ENCODE measurements at regions not wholly inside any gene's neighbourhood (a gene's known extent, or its start where the extent isn't known, plus 50 kb on each side); places are given as distances from the start of the nearest gene placed in this dataset.
A peak's percentile ranks its signal among the peaks of the same experiment; 100 is the strongest.

GRCh38 chr1:188689542-188689941 is 1788.1 kb downstream of the BRINP3 start:
- no peak for DNase-seq
- no peaks in the 10 kb centered on the region for H3K79me2 ChIP-seq (ENCODE audit: insufficient read depth)
- TF ChIP-seq EZH2 (IDR thresholded peaks at IDR 0.05; ENCODE audit: insufficient read depth, poor library complexity, severe bottlenecking): no peak
- no peak for TF ChIP-seq EZH2phosphoT487 (IDR thresholded peaks at IDR 0.05; ENCODE audit: insufficient read depth, low read depth)
- H4K20me1 ChIP-seq (ENCODE audit: insufficient read depth): no peaks in the 10 kb centered on the region
- H3K9me2 ChIP-seq (ENCODE audit: insufficient read depth): no peaks in the 10 kb centered on the region
- H3K9ac ChIP-seq: no peak overlapping the region
- in situ Hi-C loops (cut with MboI): no loop called here
- no peaks in the 10 kb centered on the region for H3F3A ChIP-seq (ENCODE audit: insufficient read depth)
- no peaks in the 10 kb centered on the region for H3K4me1 ChIP-seq (ENCODE audit: insufficient read depth)
- H3K27ac ChIP-seq: no peak overlapping the region
- H3K36me3 ChIP-seq (ENCODE audit: low read depth): no peaks in the 10 kb centered on the region
- no peaks in the 10 kb centered on the region for H3K27me3 ChIP-seq (replicated peaks; ENCODE audit: insufficient read depth)
- H3K4me3 ChIP-seq: no peak overlapping the region
- no peaks in the 10 kb centered on the region for H3K9me3 ChIP-seq (ENCODE audit: low read depth)
- WGBS, 2 experiments (ENCODE audit: low coverage in 1 of 2, low lambda C conversion rate in 2 of 2, missing lambda C conversion rate in 2 of 2): 38 to 44% methylated on average over 4 of the region's 4 CpGs
- H2AFZ ChIP-seq: no peak overlapping the region
- H3K4me2 ChIP-seq (ENCODE audit: unreplicated experiment): no peak overlapping the region

DNA sequence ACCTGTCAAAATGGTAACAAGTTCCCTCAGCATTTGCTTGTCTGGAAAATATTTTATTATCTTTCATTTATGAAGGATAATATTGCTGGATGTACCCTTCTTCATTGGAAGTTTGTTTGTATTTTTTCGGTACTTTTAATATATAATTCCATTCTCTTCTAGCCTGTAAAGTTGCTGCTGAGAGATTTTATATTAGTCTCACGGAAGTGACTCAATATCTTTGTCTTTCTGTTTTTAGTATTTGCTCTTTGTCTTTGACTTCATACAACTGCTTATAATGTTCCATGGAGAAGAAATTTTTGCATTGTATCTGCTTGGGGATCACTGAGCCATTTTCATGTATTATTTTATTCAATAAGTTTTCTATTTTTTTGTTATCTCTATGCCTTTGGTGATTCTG is 1777.5 kb downstream of the BRINP3 start:
- Histone ChIP-seq H3K4me3 (no peak overlapping the region), H3K27ac (no peak overlapping the region), H3K4me1 (ENCODE audit: insufficient read depth) (no peaks in the 10 kb centered on the region), H3K9me3 (ENCODE audit: low read depth) (no peaks in the 10 kb centered on the region), H3F3A (ENCODE audit: insufficient read depth) (no peaks in the 10 kb centered on the region), H4K20me1 (ENCODE audit: insufficient read depth) (no peaks in the 10 kb centered on the region), H3K27me3 (replicated peaks; ENCODE audit: insufficient read depth) (no peaks in the 10 kb centered on the region), H3K36me3 (ENCODE audit: low read depth) (no peaks in the 10 kb centered on the region), H2AFZ (no peak overlapping the region), H3K9me2 (ENCODE audit: insufficient read depth) (no peaks in the 10 kb centered on the region), H3K4me2 (ENCODE audit: unreplicated experiment) (no peak overlapping the region), H3K9ac (no peak overlapping the region), H3K79me2 (ENCODE audit: insufficient read depth) (no peaks in the 10 kb centered on the region)
- no peak for DNase-seq
- WGBS, 2 experiments (ENCODE audit: low coverage in 1 of 2, low lambda C conversion rate in 2 of 2, missing lambda C conversion rate in 2 of 2): 25 to 36% methylated on average over 2 of the region's 2 CpGs
- no peak for TF ChIP-seq EZH2 (IDR thresholded peaks at IDR 0.05; ENCODE audit: insufficient read depth, poor library complexity, severe bottlenecking)
- no peak for TF ChIP-seq EZH2phosphoT487 (IDR thresholded peaks at IDR 0.05; ENCODE audit: insufficient read depth, low read depth)
- in situ Hi-C loops (cut with MboI): no loop called here

DNA sequence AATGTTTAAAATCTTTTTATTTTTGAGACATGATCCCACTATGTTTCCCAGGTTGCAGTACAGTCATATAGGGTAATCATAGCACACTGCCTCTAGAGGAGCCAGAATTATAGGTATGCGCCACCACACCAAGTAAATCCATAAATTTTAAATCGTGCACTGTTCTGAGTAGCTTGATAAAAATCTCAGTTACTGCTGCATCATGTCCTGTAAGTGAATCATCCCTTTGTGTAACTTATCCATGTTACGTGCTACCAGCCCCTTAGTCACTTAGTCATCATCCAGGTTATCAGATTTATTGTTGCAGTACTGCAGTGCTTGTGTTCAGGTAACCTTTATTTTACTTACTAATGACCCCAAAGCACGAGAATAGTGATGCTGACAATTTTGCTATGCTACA is 1770.9 kb downstream of the BRINP3 start:
- Histone ChIP-seq H4K20me1 (ENCODE audit: insufficient read depth) (no peaks in the 10 kb centered on the region), H3K27me3 (replicated peaks; ENCODE audit: insufficient read depth) (no peaks in the 10 kb centered on the region), H3K27ac (no peak overlapping the region), H3K9me3 (ENCODE audit: low read depth) (no peaks in the 10 kb centered on the region), H3K9me2 (ENCODE audit: insufficient read depth) (no peaks in the 10 kb centered on the region), H3F3A (ENCODE audit: insufficient read depth) (no peaks in the 10 kb centered on the region), H3K4me2 (ENCODE audit: unreplicated experiment) (no peak overlapping the region), H3K4me3 (no peak overlapping the region), H2AFZ (no peak overlapping the region), H3K4me1 (ENCODE audit: insufficient read depth) (no peaks in the 10 kb centered on the region), H3K9ac (no peak overlapping the region), H3K79me2 (ENCODE audit: insufficient read depth) (no peaks in the 10 kb centered on the region), H3K36me3 (ENCODE audit: low read depth) (no peaks in the 10 kb centered on the region)
- WGBS, 2 experiments (ENCODE audit: low coverage in 1 of 2, low lambda C conversion rate in 2 of 2, missing lambda C conversion rate in 2 of 2): 27 to 30% methylated on average over 4 of the region's 4 CpGs
- TF ChIP-seq EZH2 (IDR thresholded peaks at IDR 0.05; ENCODE audit: insufficient read depth, poor library complexity, severe bottlenecking) (no peak), EZH2phosphoT487 (IDR thresholded peaks at IDR 0.05; ENCODE audit: insufficient read depth, low read depth) (no peak)
- in situ Hi-C loops (cut with MboI): no loop called here
- DNase-seq: peak; percentile 4

DNA sequence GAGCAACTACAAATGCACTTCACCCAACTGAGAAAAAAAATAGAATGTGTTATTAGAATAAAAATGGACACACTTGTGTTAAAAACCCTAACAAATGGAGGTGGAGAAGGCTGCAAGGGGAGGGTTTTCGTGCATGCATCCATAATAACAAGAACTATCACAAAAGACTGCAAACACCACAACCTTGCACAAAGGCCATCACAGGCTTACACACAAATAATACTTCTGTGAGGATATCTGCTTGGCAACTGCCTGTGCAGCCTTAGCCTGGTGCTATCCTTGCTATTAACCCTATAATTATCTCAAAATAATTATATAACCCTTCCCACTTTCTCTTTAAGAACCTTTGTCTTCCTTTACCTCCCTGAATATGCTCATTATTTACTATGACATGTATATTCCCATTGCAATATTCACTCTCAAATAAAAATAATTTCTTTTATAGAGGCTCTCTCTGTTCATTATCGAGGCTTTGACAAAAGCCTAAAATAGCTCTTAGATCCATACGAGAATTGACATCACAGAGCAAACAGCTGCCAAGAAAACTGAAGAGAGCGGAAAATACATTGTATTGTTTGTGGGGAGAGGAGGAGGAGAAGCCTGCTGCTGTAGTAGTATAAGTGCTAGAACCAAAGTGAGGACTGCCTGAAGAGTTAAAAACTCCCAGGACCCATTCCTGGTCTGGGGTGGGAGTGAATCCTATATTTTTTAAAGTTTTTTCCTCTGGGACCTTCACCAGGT is 1768.7 kb downstream of the BRINP3 start:
- TF ChIP-seq EZH2phosphoT487 (IDR thresholded peaks at IDR 0.05; ENCODE audit: insufficient read depth, low read depth): no peak
- no peaks in the 10 kb centered on the region for H3K79me2 ChIP-seq (ENCODE audit: insufficient read depth)
- no peak for DNase-seq
- no peaks in the 10 kb centered on the region for H3K4me1 ChIP-seq (ENCODE audit: insufficient read depth)
- H3K9me3 ChIP-seq (ENCODE audit: low read depth): no peaks in the 10 kb centered on the region
- no peak overlapping the region for H3K4me3 ChIP-seq
- 1 to 3% methylated on average over 4 of the region's 4 CpGs for WGBS, 2 experiments (ENCODE audit: low coverage in 1 of 2, low lambda C conversion rate in 2 of 2, missing lambda C conversion rate in 2 of 2)
- H3K9ac ChIP-seq: no peak overlapping the region
- H3K27me3 ChIP-seq (replicated peaks; ENCODE audit: insufficient read depth): no peaks in the 10 kb centered on the region
- H3K36me3 ChIP-seq (ENCODE audit: low read depth): no peaks in the 10 kb centered on the region
- no peaks in the 10 kb centered on the region for H3K9me2 ChIP-seq (ENCODE audit: insufficient read depth)
- in situ Hi-C loops (cut with MboI): no loop called here
- H3F3A ChIP-seq (ENCODE audit: insufficient read depth): no peaks in the 10 kb centered on the region
- no peak overlapping the region for H2AFZ ChIP-seq
- no peak overlapping the region for H3K27ac ChIP-seq
- H3K4me2 ChIP-seq (ENCODE audit: unreplicated experiment): no peak overlapping the region
- no peaks in the 10 kb centered on the region for H4K20me1 ChIP-seq (ENCODE audit: insufficient read depth)

DNA sequence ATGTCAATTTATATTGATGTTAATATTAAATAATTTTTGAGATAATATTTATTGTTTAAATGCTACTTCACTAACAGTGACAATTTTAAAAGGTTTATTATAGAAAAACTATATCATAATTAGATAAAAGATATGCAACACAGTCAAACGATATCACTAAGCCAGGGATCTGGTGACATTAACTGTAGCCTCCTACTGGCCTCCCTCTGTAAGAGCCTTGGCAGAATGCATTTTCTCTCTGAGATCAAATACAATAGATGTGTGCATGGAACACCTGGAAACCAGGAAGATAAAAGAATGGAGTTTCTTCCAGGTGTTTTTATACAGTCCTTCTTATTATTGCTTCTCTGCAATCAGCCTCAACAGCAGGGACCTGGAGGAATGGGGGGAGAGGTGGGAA is 1762.1 kb downstream of the BRINP3 start:
- Histone ChIP-seq H3K9ac (no peak overlapping the region), H3K9me3 (ENCODE audit: low read depth) (no peaks in the 10 kb centered on the region), H3K4me3 (no peak overlapping the region), H3K36me3 (ENCODE audit: low read depth) (no peaks in the 10 kb centered on the region), H3K27ac (no peak overlapping the region), H4K20me1 (ENCODE audit: insufficient read depth) (no peaks in the 10 kb centered on the region), H2AFZ (no peak overlapping the region), H3K4me2 (ENCODE audit: unreplicated experiment) (no peak overlapping the region), H3K27me3 (replicated peaks; ENCODE audit: insufficient read depth) (no peaks in the 10 kb centered on the region), H3K79me2 (ENCODE audit: insufficient read depth) (no peaks in the 10 kb centered on the region), H3K4me1 (ENCODE audit: insufficient read depth) (no peaks in the 10 kb centered on the region), H3K9me2 (ENCODE audit: insufficient read depth) (no peaks in the 10 kb centered on the region), H3F3A (ENCODE audit: insufficient read depth) (no peaks in the 10 kb centered on the region)
- in situ Hi-C loops (cut with MboI): no loop called here
- TF ChIP-seq EZH2phosphoT487 (IDR thresholded peaks at IDR 0.05; ENCODE audit: insufficient read depth, low read depth) (no peak), EZH2 (IDR thresholded peaks at IDR 0.05; ENCODE audit: insufficient read depth, poor library complexity, severe bottlenecking) (no peak)
- 5 to 8% methylated on average over 1 of the region's 1 CpG for WGBS, 2 experiments (ENCODE audit: low coverage in 1 of 2, low lambda C conversion rate in 2 of 2, missing lambda C conversion rate in 2 of 2)
- no peak for DNase-seq
